ENCODE measurements at regions not wholly inside any gene's neighbourhood (a gene's known extent, or its start where the extent isn't known, plus 50 kb on each side); places are given as distances from the start of the nearest gene placed in this dataset.

DNA sequence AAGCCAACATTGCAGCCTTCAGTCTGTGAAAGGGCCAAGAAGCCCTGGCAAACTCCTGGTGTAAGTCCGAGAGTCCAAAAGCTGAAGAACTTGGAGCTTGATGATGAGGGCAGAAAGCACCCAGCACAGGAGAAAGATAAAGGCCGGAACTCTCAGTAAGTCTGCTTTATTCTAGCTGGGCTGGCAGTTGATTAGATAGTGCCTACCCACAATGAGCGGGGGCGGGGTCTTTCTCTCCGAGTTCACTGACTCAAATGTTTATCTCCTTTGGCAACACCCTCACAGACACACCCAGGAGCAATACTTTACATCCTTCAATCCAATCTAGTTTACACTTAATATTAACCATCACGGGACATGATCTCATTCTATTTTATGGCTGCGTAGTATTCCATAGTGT, 1317.1 kb downstream of the SLITRK1 start:
- no peaks in the 10 kb centered on the region for H3K27me3 ChIP-seq (replicated peaks in 1 of 4; ENCODE audit: control extremely low read depth in 1 of 4, control insufficient read depth in 3 of 4, insufficient read depth in 4 of 4, low read length in 3 of 4)
- POLR2A ChIA-PET, result no interaction called here
- 100% methylated on average over 1 of the region's 7 CpGs for WGBS (ENCODE audit: insufficient coverage)

DNA sequence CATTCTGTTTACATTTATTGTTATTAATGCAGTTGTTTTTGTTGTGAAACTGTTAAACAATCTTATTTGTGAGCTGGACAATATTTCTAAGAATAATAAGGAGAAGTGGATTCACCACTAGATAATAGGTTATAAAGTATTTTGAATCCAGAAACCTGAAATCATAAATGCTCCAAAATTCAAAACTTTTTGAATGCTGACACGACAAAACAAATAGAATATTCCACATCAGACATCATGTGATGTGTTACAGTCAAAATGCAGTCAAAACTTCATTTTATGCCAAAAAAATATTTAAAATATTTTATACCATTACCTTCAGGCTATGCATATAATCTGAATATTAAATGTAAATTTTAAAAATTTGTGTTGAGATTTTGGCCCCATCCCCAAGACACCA, 1321.4 kb downstream of the SLITRK1 start:
- Histone ChIP-seq H3K9ac (ENCODE audit: low read length) (no peak overlapping the region), H3K79me2 (ENCODE audit: control insufficient read depth, insufficient read depth, low read length) (no peaks in the 10 kb centered on the region), H3K4me2 (replicated peaks; ENCODE audit: low read depth, low read length, poor library complexity, severe bottlenecking) (no peak overlapping the region), H3K9me3 (ENCODE audit: control extremely low read depth in 1 of 3, control insufficient read depth in 2 of 3, insufficient read depth in 1 of 3, low read length in 2 of 3) (no peaks in the 10 kb centered on the region), H3K27ac (ENCODE audit: low read length in 2 of 2) (no peak overlapping the region), H3K27me3 (replicated peaks in 1 of 4; ENCODE audit: control extremely low read depth in 1 of 4, control insufficient read depth in 3 of 4, insufficient read depth in 4 of 4, low read length in 3 of 4) (no peaks in the 10 kb centered on the region), H4K20me1 (ENCODE audit: control insufficient read depth, insufficient read depth, low read length, poor library complexity, severe bottlenecking) (no peaks in the 10 kb centered on the region), H3K4me1 (ENCODE audit: control insufficient read depth in 2 of 2, insufficient read depth in 2 of 2, low read length in 2 of 2) (no peaks in the 10 kb centered on the region), H3K36me3 (replicated peaks in 1 of 2; ENCODE audit: control extremely low read depth in 1 of 2, control insufficient read depth in 1 of 2, extremely low read depth in 1 of 2, insufficient read depth in 2 of 2, low read length in 1 of 2) (no peaks in the 10 kb centered on the region), H3K4me3 (ENCODE audit: control extremely low read depth in 1 of 5, extremely low read depth in 1 of 5, insufficient read depth in 1 of 5, low read depth in 2 of 5, low read length in 4 of 5) (no peak overlapping the region), H2AFZ (ENCODE audit: insufficient read depth, low read depth, low read length, poor library complexity, severe bottlenecking) (no peak overlapping the region)
- DNase-seq (no peak), ATAC-seq (ENCODE audit: low read depth) (no peak)
- H3K27ac Mint-ChIP-seq, result no peak overlapping the region
- H3K27me3 Mint-ChIP-seq, result no peaks in the 10 kb centered on the region
- no peak overlapping the region for H3K4me3 Mint-ChIP-seq
- intact Hi-C loops (cut with micrococcal nuclease), result no loop called here
- H3K4me1 Mint-ChIP-seq, result no peaks in the 10 kb centered on the region
- WGBS (ENCODE audit: insufficient coverage), result no CpG with 5 or more reads among the region's 1 CpG
- POLR2A ChIA-PET, result no interaction called here
- CTCF ChIA-PET, result no interaction called here
- H3K9me3 Mint-ChIP-seq (ENCODE audit: insufficient read depth), result peaks cover 5% of the 10 kb centered on the region
- TF ChIP-seq EZH2 (IDR thresholded peaks at IDR 0.05; ENCODE audit: borderline replicate concordance, insufficient read depth, low read depth, low read length, poor library complexity, severe bottlenecking), result no peak
- TF ChIP-seq, protein P1, sequence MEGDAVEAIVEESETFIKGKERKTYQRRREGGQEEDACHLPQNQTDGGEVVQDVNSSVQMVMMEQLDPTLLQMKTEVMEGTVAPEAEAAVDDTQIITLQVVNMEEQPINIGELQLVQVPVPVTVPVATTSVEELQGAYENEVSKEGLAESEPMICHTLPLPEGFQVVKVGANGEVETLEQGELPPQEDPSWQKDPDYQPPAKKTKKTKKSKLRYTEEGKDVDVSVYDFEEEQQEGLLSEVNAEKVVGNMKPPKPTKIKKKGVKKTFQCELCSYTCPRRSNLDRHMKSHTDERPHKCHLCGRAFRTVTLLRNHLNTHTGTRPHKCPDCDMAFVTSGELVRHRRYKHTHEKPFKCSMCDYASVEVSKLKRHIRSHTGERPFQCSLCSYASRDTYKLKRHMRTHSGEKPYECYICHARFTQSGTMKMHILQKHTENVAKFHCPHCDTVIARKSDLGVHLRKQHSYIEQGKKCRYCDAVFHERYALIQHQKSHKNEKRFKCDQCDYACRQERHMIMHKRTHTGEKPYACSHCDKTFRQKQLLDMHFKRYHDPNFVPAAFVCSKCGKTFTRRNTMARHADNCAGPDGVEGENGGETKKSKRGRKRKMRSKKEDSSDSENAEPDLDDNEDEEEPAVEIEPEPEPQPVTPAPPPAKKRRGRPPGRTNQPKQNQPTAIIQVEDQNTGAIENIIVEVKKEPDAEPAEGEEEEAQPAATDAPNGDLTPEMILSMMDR (IDR thresholded peaks at IDR 0.05), result no peak

More for the DNA sequence above, 1317.1 kb downstream of the SLITRK1 start:
- H3K79me2 ChIP-seq (ENCODE audit: control insufficient read depth, insufficient read depth, low read length), result no peaks in the 10 kb centered on the region
- DNase-seq, result no peak
- no peak for ATAC-seq (ENCODE audit: low read depth)
- intact Hi-C loops (cut with micrococcal nuclease), result no loop called here
- no peak overlapping the region for H3K4me3 ChIP-seq (ENCODE audit: control extremely low read depth in 1 of 5, extremely low read depth in 1 of 5, insufficient read depth in 1 of 5, low read depth in 2 of 5, low read length in 4 of 5)
- no peak overlapping the region for H3K27ac ChIP-seq (ENCODE audit: low read length in 2 of 2)
- TF ChIP-seq EZH2 (IDR thresholded peaks at IDR 0.05; ENCODE audit: borderline replicate concordance, insufficient read depth, low read depth, low read length, poor library complexity, severe bottlenecking), result no peak
- TF ChIP-seq, protein P1 (IDR thresholded peaks at IDR 0.05), result no peak
- peaks cover 5% of the 10 kb centered on the region for H3K9me3 Mint-ChIP-seq (ENCODE audit: insufficient read depth)
- H3K9ac ChIP-seq (ENCODE audit: low read length), result no peak overlapping the region
- CTCF ChIA-PET, result no interaction called here
- no peaks in the 10 kb centered on the region for H4K20me1 ChIP-seq (ENCODE audit: control insufficient read depth, insufficient read depth, low read length, poor library complexity, severe bottlenecking)
- H2AFZ ChIP-seq (ENCODE audit: insufficient read depth, low read depth, low read length, poor library complexity, severe bottlenecking), result no peak overlapping the region
- no peaks in the 10 kb centered on the region for H3K36me3 ChIP-seq (replicated peaks in 1 of 2; ENCODE audit: control extremely low read depth in 1 of 2, control insufficient read depth in 1 of 2, extremely low read depth in 1 of 2, insufficient read depth in 2 of 2, low read length in 1 of 2)
- H3K4me2 ChIP-seq (replicated peaks; ENCODE audit: low read depth, low read length, poor library complexity, severe bottlenecking), result no peak overlapping the region
- H3K9me3 ChIP-seq (ENCODE audit: control extremely low read depth in 1 of 3, control insufficient read depth in 2 of 3, insufficient read depth in 1 of 3, low read length in 2 of 3), result peaks cover 0 to 10% (median 0%) of the 10 kb centered on the region in 3 donors
- no peaks in the 10 kb centered on the region for H3K4me1 Mint-ChIP-seq
- H3K27ac Mint-ChIP-seq, result no peak overlapping the region
- H3K4me3 Mint-ChIP-seq, result no peak overlapping the region
- no peaks in the 10 kb centered on the region for H3K4me1 ChIP-seq (ENCODE audit: control insufficient read depth in 2 of 2, insufficient read depth in 2 of 2, low read length in 2 of 2)
- no peaks in the 10 kb centered on the region for H3K27me3 Mint-ChIP-seq
